NCI-H1105 (cell line): ENCODE measurements at regions not wholly inside any gene's neighbourhood (a gene's known extent, or its start where the extent isn't known, plus 50 kb on each side); places are given as distances from the start of the nearest gene placed in this dataset.
"Not testable (repeated sequence)": the region's sequence is repeated elsewhere in the genome, so short reads cannot be mapped to it uniquely, and the experiment has no call there.

Source experiments
- DNase-seq: peaks from one replicate; lab custom pipeline; 2025; lab: John Stamatoyannopoulos, UW

DNA sequence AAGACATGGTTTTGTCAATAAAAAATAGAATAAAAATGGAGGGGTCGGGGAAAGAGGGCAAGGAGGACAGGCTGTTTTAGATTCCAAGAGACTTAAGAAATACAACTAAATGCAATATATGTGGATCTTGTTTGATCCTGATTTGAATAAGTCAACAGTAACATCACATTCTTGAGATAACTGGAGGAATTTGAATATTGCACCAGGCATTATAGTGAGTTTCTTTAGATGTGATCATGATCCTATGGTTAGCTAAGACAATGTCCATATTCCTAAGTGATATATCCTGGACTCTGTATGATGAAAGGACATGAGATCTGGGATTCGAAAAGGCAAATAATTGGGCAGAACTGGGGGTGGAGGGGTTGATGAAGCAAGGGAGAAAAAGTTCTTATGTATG, 311.8 kb downstream of the PLPP3 start:
- no peak for DNase-seq

DNA sequence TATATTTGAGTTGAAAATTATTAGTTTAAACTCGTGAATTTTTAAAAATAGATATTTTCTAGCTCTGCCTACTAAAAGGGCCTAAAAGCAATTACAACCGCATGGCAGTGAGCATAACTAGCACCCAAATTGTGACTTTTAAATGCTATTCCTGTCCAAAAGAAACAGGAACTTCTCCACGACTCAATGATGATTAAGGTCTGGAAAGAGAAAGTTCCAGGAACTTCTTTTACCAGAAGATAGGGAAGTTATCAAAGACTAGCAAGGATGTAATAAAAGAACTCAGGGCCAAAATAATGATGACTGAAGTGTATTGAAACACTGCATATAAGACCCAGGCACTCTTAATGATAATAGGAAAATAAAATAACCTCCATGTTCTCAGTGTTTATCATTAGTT, 313.0 kb downstream of the PLPP3 start:
- no peak for DNase-seq

DNA sequence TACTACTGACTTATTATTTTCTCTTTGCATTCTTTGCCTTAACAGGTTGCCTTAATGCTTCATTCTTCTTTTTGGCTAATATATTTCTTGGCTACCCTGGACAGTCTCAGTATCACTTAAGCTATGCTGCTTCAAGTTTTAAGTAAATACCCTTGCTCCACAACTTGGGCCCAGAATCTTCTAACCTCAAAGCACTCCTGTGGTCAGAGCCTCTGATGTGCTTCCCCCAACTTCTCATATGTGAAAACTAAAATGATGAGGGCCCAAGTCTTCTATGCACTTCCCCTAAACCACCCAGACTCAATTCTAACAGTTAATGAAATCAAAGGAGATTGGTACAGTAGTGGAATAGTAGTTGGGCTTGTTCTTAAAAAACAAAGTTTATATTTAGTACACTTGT, 314.1 kb downstream of the PLPP3 start:
- DNase-seq = no peak

GRCh38 chr1:56263908-56264307, 315.5 kb downstream of the PLPP3 start:
- DNase-seq = no peak

GRCh38 chr1:56258371-56258770, 321.0 kb downstream of the PLPP3 start:
- DNase-seq = no peak

GRCh38 chr1:56257726-56258125, 321.6 kb downstream of the PLPP3 start:
- DNase-seq = no peak

DNA sequence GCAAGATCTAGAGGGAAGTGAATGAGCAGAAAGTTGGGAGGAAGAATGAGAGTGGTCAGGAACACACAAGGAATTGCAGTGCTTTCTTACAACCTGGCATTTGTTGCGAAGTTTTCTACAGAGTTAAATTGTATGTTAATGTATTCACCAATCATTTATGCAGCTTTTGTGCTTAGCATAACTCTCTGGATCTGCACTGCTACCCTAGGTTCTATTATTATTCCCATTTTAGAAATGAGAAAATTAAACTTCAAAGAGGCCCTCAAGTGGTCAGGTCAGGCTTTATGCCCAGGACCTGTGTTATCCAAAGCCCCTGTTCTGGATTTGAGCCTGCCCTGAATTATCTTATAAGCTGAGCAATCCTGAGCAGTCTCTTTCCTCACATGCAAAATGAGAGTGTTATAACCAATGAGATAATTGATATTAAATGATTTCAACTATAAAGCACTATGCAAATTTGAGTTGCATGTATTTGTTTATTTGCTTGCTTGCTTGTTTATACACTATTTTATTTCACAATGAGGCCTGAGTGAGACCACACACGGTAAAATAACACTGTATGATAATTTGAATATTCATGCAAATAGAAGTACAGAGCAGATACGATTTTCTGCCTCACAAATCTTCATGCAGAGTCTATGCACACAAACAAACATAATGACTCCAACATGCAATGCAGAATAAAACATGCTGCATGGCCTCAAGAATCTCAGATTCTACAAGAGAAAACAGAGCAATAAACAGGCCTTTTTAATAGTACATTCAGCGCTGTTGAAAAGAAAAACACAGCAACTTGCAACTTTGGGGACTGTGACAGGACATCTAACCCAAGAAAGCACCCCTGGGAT, 323.0 kb downstream of the PLPP3 start:
- DNase-seq = no peak

DNA sequence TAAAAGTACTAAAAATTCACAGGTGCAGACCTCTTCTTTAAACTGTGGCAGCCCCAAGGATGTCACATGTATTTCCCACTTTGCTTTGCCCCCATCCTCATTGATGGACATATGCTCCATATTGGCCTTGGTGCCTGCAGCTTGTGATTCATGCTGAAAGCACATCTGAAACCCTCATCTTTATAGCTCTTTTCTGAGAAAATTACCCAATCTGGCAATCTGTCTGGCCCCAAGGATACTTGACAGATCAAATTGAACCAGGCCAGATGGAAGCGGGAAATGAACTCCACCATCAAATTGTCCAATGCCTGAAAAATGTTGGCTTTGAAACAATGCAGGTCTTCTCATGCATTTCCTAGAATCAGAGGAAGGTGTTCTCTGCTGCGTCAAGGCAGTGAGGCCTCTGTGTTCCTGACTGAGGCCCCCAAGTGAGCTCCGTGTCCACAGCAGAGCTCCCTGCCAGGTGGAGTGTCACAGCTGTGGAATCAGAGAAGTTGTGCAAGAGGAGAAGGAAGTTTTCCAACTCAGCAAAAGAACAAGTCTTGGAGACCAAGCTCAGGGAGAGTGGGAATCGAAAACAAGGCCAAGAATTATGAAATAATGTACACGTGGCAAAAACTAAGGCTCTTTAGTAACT, 323.7 kb downstream of the PLPP3 start:
- DNase-seq = no peak

DNA sequence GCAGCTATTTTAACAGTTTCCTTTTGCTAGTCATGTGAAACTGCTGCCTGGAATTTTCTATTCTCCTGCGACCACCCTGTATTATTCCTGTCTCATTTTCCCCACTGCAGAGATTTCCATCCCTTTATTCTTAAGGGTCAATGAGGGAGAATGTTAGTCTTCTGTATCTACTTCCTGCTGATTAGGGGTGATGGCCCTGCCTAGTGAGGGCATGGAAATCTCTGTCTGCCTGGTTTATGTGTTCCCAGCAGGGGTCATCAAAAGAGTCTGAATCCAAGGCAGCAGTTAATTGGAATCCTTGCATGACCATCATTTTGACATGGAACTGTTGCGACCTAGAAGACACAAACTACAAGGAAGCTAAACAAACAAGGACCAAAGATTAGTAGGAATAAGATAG, 325.2 kb downstream of the PLPP3 start:
- DNase-seq = no peak

DNA sequence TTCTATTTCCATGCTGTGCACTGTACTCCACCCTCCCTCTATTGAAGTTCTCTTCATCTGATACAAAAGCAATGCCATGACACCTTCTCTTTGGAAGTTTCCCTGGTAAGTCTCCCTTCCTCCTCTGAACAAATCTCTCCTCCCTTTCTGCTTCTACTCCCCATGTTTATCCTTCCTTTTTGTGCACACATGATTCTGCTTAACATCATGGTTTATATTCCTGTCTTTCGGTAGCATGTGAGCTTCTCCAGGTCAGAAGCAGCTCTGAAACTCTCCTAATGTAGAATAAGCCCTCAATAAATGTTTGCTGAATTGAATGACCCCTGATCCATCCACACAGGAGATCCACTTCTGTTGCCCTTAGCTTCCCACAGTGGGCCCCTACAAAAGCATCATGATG, 328.6 kb downstream of the PLPP3 start:
- no peak for DNase-seq

DNA sequence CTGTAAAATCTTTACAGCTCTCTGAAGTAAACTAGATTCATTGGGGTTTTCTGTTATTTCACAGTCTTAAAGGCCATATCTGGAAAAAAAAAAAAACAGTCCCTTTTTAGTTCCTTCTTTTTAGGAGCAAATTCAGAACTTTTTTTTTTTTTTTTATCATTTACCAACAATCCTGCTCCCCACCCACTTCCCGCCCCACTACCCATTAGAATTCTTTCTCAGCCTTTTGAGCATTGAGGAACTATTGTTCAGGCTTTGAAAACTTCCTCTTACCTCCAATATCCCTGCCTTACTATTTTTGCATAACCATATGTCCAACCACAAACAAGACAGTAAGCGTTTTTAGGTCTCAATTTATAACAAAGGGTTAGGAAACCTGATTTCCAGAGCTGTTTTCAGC, 330.1 kb downstream of the PLPP3 start:
- no peak for DNase-seq

DNA sequence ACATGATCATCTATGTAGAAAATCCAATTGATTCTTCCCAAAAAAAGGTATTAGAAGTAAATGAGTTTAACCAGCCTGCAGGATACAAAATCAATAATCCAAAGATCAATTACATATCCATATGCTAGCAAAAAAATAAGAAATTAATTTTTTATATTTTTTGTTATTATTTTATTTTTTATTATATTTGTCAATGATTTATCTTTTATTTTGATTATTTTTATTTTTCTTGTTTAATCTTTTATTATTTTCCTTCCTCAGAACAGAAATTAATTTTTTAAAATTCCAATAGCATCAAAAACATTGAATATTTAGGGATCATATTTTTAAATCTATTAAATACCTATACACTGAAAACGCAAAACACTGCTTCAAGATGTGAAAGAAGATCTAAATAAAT, 331.2 kb downstream of the PLPP3 start:
- no peak for DNase-seq

DNA sequence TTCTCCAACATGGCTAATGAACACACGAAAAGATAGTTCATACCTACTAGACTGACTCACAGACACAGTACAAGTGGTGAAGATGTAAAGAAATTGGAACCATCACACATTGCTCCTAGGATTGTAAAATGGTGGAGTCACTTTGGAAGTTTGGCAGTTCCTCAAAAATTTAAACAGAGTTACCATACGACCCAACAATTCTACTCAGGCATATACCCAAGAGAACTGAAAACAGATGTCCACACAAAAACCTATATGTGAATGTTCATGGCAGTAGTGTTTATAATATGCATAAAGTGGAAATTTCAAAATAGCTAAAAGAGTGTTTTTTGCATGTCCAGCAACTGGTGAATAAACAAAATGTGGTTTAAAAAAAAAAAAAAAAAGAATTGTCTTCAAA, 332.6 kb downstream of the PLPP3 start:
- DNase-seq = not testable (repeated sequence)

GRCh38 chr1:56240400-56240799, 339.0 kb downstream of the PLPP3 start:
- no peak for DNase-seq

- DNase-seq = no peak
Observed at GRCh38 chr1:56237491-56238064, 341.8 kb downstream of the PLPP3 start.

DNA sequence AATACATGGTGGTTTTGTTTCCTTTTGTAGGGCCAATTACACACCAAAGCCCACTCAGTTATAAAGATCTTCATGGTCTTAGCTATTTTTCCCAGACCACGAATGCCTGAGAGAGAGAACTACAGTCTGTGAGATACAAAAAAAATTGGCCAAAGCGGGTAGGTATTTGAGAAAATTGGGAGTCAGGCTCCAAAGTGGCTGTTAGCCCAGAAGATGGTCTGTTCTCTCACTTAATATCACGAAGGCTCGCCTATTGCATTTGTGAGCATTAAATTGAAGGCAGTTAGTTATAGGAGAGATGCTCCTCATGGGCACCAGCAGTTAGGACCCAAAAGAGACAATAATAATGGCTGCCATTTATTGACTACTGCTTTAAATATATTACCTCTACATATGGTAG, 342.7 kb downstream of the PLPP3 start:
- DNase-seq = no peak

DNA sequence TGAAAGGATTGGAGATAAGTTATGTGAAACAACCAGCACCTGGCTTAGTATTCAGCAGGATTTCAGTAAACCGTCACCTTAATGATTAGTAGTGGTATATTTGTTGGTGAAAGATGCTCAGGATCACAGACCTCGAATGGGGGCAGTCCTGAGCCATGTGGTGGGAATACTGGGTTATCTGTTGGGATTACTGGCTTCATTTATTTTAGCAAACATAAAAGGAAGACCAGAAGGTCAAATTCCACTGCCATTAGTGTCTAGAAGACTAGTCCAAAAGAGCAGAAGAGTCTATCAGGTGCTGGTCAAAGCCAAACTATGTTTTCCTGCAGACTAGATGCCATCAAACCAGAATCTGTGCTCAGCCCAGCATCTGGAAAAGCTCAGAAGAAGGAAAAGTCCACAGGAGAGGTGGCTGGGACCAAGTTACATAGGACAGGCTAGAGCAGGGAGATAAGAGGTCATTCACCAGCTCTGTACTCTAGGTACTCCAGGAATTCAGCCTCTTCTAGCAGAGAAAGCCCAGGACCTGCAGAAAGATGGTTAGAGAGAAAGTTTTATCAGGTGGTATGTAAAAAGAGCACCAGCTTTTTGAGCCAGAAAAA, 343.4 kb downstream of the PLPP3 start:
- DNase-seq = no peak

GRCh38 chr1:56229186-56229585, 350.2 kb downstream of the PLPP3 start:
- no peak for DNase-seq

GRCh38 chr1:56227886-56228285, 351.5 kb downstream of the PLPP3 start:
- DNase-seq = no peak

GRCh38 chr1:56227401-56227800, 352.0 kb downstream of the PLPP3 start:
- DNase-seq = no peak

DNA sequence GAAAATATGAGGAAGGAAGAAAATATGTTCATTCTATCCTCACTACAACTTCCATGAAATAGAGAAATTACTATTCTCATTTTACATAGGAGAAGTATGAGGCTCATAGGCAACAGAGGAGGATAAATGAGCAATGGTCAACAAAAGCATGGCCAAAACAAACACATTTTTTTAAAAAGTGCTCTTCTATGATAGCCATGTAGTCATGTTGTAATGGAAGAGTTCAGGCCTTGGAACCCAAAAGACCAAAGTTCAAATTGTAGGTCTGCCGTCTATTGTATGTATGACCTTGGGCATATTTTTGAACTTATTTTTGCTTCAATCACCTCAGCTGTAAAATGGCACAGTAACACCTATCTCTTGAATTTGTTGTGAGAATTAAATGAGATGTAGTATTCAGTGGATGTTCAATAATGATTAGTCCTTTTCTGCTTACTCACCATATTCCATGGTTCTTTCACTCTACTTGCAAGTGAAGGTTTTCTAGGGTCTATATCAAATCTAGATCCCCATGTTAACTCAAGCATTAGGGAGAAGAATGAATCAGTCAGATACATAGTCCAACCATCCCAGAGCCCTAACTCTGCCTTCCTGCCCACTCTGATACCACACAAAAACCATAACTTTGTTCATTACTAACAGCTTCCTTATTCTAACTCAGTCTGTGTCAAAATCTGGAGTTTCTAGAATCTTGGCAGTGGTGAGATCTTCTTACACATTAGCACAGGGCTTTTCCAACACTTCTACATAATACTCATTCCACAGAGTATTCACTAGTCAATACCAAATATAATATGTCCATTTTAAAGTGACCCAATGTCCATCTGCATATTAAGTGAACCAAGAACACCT, 353.2 kb downstream of the PLPP3 start:
- DNase-seq = no peak

- no peak for DNase-seq
Observed at GRCh38 chr1:56223968-56224367, 355.4 kb downstream of the PLPP3 start.
